GM10266 (cell line): ENCODE measurements at regions not wholly inside any gene's neighbourhood (a gene's known extent, or its start where the extent isn't known, plus 50 kb on each side); places are given as distances from the start of the nearest gene placed in this dataset.

Experiments
- DNase-seq: peaks from one replicate; pipeline ENCODE4 v3.0.0; 2012; ENCODE audit errors: extremely low spot score
- CTCF ChIP-seq: IDR thresholded peaks from 2 replicates; pipeline ENCODE4 v1.5.1; 2012; ENCODE audit warnings: mild to moderate bottlenecking, low read depth; ENCODE audit not compliant: control insufficient read depth, insufficient read depth; ENCODE audit errors: missing control alignments

GRCh38 chr12:97616946-97617345, 154.3 kb downstream of the RMST start:
- DNase-seq: no peak
- TF ChIP-seq CTCF: no peak

GRCh38 chr12:97628962-97629361, 166.4 kb downstream of the RMST start:
- no peak for TF ChIP-seq CTCF
- no peak for DNase-seq

- no peak for TF ChIP-seq CTCF
- no peak for DNase-seq
These were observed 166.8 kb downstream of the RMST start for GRCh38 chr12:97629382-97629781.

- no peak for DNase-seq
- TF ChIP-seq CTCF: no peak
These were observed 167.8 kb downstream of the RMST start for GRCh38 chr12:97630356-97630755.

- DNase-seq: no peak
- no peak for TF ChIP-seq CTCF
These were observed 168.3 kb downstream of the RMST start for GRCh38 chr12:97630875-97631274.

GRCh38 chr12:97637770-97638169, 175.2 kb downstream of the RMST start:
- no peak for DNase-seq

GRCh38 chr12:97638739-97639138, 176.1 kb downstream of the RMST start:
- no peak for TF ChIP-seq CTCF
- DNase-seq: no peak

More at GRCh38 chr12:97637770-97638169, 175.2 kb downstream of the RMST start:
- TF ChIP-seq CTCF: no peak
